Lower leg skin (tissue), 4 donors: ENCODE measurements at regions not wholly inside any gene's neighbourhood (a gene's known extent, or its start where the extent isn't known, plus 50 kb on each side); places are given as distances from the start of the nearest gene placed in this dataset.

Experiments
- DNase-seq, 2 donors: peaks; one replicate each; pipeline ENCODE4 v3.0.0-alpha.2; 2019; ENCODE audit warnings: low spot score in 2 of 2
- H3K4me3 ChIP-seq: fragments of 200-600 bp; sonication (generic); 2 replicates; pipeline ENCODE4 v1.5.1; 2017; ENCODE audit warnings: mild to moderate bottlenecking, low read depth; ENCODE audit not compliant: poor library complexity, severe bottlenecking
- POLR2A ChIP-seq, 2 donors: fragments of 450-650 bp; IDR thresholded peaks; one replicate each; pipeline ENCODE4 v1.6.1; 2016 to 2017; ENCODE audit warnings: antibody characterized with exemption in 2 of 2, mild to moderate bottlenecking in 1 of 2, moderate library complexity in 1 of 2
- WGBS, 2 donors: methylation state at CpG; one replicate each; pipeline ENCODE4 v1.1.5; 2018; 5-methylcytosine and 5-hydroxymethylcytosine counted together
- intact Hi-C: fragments of 100-400 bp; cut with DNase I; formaldehyde crosslinking; loops from one replicate; pipeline ENCODE4 v1.15.0; 2023; ENCODE audit warnings: low total_unique reads
- TF ChIP-seq, protein P1 (sequence below), 3 donors: fragments of 450-650 bp; IDR thresholded peaks; one replicate each; pipeline ENCODE4 v1.5.1; 2016; ENCODE audit warnings: antibody characterized with exemption in 3 of 3, mild to moderate bottlenecking in 3 of 3, moderate library complexity in 2 of 3

DNA sequence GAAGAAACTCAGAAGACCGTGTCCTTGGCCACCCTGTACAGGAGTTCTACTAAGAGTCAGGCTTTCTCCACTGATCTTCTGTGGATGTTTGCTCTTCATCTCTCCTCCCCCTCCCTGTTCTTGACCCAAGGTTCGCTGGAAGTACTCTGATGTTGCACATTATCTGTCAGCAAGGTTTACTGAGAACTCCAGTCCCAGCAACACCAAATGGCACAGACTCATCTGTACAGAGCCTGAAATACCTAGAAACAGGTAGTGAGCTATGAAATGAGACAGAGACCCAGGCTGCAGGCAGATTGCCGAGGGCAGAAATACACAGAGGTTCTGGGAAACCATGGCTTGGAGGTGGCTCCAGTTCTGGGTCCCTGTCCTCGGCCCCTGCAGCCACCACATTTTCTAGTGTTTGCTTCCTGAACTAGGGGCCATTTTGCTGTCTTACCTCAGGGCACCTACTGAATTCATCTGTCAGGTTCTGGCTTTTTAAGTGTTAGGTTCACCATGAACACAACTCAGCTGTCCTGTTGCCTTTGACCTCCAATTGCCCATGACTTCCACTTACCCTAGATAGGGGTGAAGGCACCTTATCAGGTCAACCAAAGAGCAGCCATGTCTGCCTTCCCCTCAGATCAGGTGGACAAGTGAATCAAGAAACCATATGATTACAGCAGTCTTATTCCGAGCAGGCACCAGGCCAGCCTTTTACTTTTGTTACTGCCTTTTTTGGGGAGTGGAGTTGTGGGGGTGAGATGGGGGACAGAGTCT lies 92.2 kb downstream of the CDC7 start:
- no peak for TF ChIP-seq POLR2A (IDR thresholded peaks at IDR 0.05)
- TF ChIP-seq, protein P1, sequence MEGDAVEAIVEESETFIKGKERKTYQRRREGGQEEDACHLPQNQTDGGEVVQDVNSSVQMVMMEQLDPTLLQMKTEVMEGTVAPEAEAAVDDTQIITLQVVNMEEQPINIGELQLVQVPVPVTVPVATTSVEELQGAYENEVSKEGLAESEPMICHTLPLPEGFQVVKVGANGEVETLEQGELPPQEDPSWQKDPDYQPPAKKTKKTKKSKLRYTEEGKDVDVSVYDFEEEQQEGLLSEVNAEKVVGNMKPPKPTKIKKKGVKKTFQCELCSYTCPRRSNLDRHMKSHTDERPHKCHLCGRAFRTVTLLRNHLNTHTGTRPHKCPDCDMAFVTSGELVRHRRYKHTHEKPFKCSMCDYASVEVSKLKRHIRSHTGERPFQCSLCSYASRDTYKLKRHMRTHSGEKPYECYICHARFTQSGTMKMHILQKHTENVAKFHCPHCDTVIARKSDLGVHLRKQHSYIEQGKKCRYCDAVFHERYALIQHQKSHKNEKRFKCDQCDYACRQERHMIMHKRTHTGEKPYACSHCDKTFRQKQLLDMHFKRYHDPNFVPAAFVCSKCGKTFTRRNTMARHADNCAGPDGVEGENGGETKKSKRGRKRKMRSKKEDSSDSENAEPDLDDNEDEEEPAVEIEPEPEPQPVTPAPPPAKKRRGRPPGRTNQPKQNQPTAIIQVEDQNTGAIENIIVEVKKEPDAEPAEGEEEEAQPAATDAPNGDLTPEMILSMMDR (IDR thresholded peaks at IDR 0.05): no peak
- intact Hi-C loops: no loop called here
- no peak for DNase-seq
- no peak overlapping the region for H3K4me3 ChIP-seq
- WGBS, 2 donors: 88 to 94% methylated on average over 5 of the region's 5 CpGs

DNA sequence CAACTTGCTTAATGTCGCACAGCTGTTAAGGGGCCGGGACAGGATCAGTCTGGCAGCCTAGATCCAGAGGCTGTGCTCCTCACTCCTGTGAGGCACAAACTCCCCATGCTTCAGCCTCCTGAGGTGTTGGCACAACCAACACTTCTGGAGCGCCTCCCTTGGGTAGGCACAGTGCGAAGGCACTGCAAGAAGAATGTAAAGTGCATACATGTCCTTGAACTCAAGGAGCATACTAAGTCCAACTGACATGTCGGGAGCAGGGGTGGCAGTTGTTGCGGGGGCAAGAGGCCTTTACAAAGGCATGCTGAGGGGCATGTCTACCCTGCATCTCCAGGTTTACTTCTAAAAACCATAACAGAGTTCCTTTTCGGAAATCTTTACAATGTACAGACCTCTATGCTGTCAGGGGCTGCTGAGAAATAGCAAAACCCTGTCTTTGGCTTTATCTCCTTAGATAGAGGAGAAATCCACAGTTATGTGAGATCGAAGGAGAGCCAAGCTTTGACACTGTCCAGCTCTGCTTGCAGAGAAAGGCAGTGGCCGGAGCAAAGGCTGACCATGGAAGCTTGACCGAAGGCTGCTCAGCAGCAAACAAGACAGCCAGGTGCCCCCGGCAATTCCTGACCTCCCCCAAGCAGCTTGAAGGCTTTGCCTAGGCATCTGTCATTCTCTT lies 93.9 kb downstream of the CDC7 start:
- WGBS, 2 donors: 96 to 97% methylated on average over 11 of the region's 11 CpGs
- intact Hi-C loops: no loop called here
- no peak overlapping the region for H3K4me3 ChIP-seq
- TF ChIP-seq, protein P1 (IDR thresholded peaks at IDR 0.05): no peak
- no peak for TF ChIP-seq POLR2A (IDR thresholded peaks at IDR 0.05)
- no peak for DNase-seq

DNA sequence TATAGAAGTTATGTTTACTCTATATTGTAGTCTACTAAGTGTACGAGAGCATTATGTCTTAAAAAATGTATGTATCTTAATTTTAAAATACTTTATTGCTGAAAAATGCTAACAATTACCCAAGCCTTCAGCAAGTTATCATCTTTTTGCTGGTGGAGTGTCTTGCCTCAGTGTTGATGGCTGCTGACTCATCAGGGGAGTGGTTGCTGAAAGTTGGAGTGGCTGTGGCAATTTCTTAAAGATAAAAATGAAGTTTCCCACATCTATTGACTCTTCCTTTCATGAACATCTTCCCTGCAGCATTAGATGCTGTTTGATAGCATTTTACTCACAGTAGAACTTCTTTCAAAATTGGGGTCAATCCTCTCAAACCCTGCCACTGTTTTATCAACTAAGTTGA lies 95.8 kb downstream of the CDC7 start:
- TF ChIP-seq, protein P1 (IDR thresholded peaks at IDR 0.05): no peak
- TF ChIP-seq POLR2A (IDR thresholded peaks at IDR 0.05): no peak
- peak in 1 of 2 donors; percentile 63 for DNase-seq
- H3K4me3 ChIP-seq: no peak overlapping the region
- intact Hi-C loops: no loop called here
- 36 to 77% methylated on average over 1 of the region's 1 CpG for WGBS, 2 donors

DNA sequence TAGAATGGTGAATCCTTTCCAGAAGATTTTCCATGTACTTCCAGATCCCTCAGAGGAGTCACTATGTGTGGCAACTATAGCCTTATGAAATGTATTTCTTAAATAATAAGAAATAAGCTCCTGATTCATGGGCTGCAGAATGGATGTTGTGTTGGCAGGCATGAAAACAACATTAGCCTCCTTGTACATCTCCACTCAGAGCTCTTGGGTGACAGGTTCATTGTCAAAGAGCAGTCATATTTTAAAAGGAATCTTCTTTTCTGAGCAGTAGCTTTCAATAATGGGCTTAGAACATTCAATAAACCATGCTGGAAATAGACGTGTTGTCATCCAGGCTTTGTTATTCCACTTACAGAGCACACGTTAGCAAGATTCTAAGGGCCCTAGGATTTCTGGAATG lies 96.6 kb downstream of the CDC7 start:
- 83% methylated on average over 2 of the region's 2 CpGs for WGBS, 2 donors

DNA sequence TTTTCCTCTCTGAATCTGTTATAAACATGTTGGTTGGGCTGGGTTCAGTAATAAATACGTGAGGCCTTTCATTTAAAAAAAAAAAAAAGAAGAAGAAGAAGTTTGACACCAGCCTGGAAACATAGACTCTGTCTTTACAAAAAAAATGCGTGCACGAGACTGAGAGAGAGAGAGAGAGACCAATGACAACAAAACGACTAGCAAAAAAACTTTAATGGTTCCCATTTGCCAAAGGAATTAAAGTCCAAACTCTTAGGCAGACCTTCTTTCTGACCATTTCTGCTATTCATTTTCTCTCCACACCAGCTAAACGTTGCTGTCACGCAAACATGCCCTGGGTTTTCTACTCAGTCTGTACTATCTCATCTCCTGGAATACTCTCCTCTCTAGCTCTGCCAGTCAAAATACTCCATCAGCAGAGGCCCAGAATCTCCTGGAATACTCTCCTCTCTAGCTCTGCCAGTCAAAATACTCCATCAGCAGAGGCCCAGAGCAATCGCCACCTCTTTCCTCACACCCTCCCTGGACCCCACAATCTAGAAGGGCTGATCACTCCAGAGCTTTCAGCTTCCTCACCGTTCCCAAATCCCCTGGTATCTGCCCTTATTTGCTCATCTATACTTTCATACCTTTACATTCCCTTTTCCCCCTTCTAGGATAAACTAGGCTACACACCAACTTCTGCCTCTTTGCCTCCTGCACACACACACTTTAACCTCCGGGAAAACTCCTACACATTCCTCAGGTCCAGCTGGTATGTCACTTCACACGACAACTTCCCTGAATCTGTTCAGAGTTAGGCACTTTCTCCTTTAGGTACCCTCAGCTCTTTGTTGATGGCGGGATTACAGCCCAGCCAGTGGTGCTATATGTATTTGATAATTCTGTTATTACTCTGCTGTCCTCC lies 100.0 kb downstream of the CDC7 start:
- intact Hi-C loops: no loop called here
- WGBS, 2 donors: 61 to 63% methylated on average over 11 of the region's 11 CpGs
- DNase-seq: no peak

More for the DNA sequence above, 96.6 kb downstream of the CDC7 start:
- no peak overlapping the region for H3K4me3 ChIP-seq
- no peak for DNase-seq
- TF ChIP-seq, protein P1 (IDR thresholded peaks at IDR 0.05): no peak
- no peak for TF ChIP-seq POLR2A (IDR thresholded peaks at IDR 0.05)
- intact Hi-C loops: no loop called here

More for the DNA sequence above, 100.0 kb downstream of the CDC7 start:
- H3K4me3 ChIP-seq: no peak overlapping the region
- TF ChIP-seq POLR2A (IDR thresholded peaks at IDR 0.05): no peak
- TF ChIP-seq, protein P1 (IDR thresholded peaks at IDR 0.05): no peak
